GM18867 (cell line): ENCODE measurements at regions not wholly inside any gene's neighbourhood (a gene's known extent, or its start where the extent isn't known, plus 50 kb on each side); places are given as distances from the start of the nearest gene placed in this dataset.
"Not testable (repeated sequence)": the region's sequence is repeated elsewhere in the genome, so short reads cannot be mapped to it uniquely, and the experiment has no call there.

ENCODE experiments used
- ATAC-seq: cut with Tn5 transposase; IDR thresholded peaks from one replicate; pipeline ENCODE4 v1.9.1; 2021; ENCODE audit warnings: mild to moderate bottlenecking, moderate library complexity; ENCODE audit not compliant: unreplicated experiment

GRCh38 chrX:3972104-3972858, 258.8 kb upstream of the PRKX start:
- not testable (repeated sequence) for ATAC-seq

GRCh38 chrX:3968749-3969148, 255.3 kb upstream of the PRKX start:
- no peak for ATAC-seq

- ATAC-seq: peak; percentile 93
These were observed 250.5 kb upstream of the PRKX start for GRCh38 chrX:3963980-3964379.

GRCh38 chrX:3962511-3963311, 249.3 kb upstream of the PRKX start:
- ATAC-seq: peak; percentile 46

GRCh38 chrX:3960952-3961351, 247.5 kb upstream of the PRKX start:
- no peak for ATAC-seq

GRCh38 chrX:3951859-3952258, 238.4 kb upstream of the PRKX start:
- ATAC-seq: no peak

GRCh38 chrX:3950373-3950772, 236.9 kb upstream of the PRKX start:
- no peak for ATAC-seq

- ATAC-seq: no peak
These were observed 230.5 kb upstream of the PRKX start for GRCh38 chrX:3943965-3944364.

GRCh38 chrX:3940000-3940610, 226.7 kb upstream of the PRKX start:
- peak; percentile 58 for ATAC-seq

GRCh38 chrX:3938587-3938986, 225.1 kb upstream of the PRKX start:
- no peak for ATAC-seq

GRCh38 chrX:3935196-3935595, 221.7 kb upstream of the PRKX start:
- ATAC-seq: not testable (repeated sequence)

- ATAC-seq: peak; percentile 99
These were observed 207.1 kb upstream of the PRKX start for GRCh38 chrX:3920424-3921017.

GRCh38 chrX:3919668-3920423, 206.4 kb upstream of the PRKX start:
- ATAC-seq: peak; percentile 43

GRCh38 chrX:3914813-3915212, 201.4 kb upstream of the PRKX start:
- not testable (repeated sequence) for ATAC-seq

- ATAC-seq: not testable (repeated sequence)
These were observed 200.6 kb upstream of the PRKX start for GRCh38 chrX:3914059-3914458.

- not testable (repeated sequence) for ATAC-seq
These were observed 197.6 kb upstream of the PRKX start for GRCh38 chrX:3911012-3911411.

GRCh38 chrX:3910611-3911010, 197.2 kb upstream of the PRKX start:
- not testable (repeated sequence) for ATAC-seq

- not testable (repeated sequence) for ATAC-seq
These were observed 192.2 kb upstream of the PRKX start for GRCh38 chrX:3905522-3906258.

- not testable (repeated sequence) for ATAC-seq
These were observed 188.8 kb upstream of the PRKX start for GRCh38 chrX:3902222-3902621.

- ATAC-seq: not testable (repeated sequence)
These were observed 183.3 kb upstream of the PRKX start for GRCh38 chrX:3896755-3897154.
